ENCODE measurements at regions not wholly inside any gene's neighbourhood (a gene's known extent, or its start where the extent isn't known, plus 50 kb on each side); places are given as distances from the start of the nearest gene placed in this dataset.

DNA sequence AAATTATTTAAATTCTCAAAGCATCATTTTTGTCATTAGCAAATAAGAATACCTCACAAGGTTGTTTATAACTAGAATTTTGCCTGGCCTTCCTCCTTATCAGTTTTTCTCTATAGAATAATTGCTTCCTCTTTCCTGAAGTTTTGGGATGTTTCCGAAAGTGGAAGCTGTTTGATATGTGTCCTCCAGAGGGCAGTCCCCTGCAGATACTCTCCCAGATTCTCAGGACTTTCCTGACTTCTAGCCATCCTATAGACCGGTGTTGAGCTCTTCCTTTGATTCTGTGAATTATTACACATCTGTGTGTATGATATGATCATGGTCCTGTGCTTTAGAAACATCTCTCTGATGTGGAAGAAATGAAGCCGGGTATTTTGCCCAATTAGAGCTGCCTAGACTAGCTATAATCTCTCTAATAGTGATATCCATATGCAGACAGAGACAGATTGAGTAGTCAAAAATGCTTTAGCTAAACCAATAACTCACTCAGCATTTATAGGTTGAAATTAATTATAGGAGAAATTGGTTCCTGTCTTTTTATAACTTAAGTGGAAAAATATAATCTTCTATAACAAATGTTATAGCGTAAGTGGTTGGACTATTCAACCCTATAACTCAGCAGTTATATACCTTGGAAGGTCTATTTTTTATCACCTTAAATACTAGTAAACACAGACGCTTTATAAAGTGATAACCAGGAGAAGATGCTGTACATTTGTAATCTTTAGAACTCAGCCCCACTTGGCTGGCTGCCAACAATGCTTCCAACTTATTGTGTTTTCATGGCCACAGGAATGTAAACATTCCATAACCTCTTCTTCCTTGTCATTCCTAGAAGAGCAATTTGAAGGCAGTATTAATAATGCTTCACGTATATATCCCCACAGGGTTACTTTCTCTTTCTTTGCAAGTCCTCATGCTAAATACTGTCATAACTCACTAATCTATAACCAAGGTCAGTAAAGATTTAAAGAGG, 201.0 kb upstream of the RXFP2 start (continued):
- TF ChIP-seq, protein P1, sequence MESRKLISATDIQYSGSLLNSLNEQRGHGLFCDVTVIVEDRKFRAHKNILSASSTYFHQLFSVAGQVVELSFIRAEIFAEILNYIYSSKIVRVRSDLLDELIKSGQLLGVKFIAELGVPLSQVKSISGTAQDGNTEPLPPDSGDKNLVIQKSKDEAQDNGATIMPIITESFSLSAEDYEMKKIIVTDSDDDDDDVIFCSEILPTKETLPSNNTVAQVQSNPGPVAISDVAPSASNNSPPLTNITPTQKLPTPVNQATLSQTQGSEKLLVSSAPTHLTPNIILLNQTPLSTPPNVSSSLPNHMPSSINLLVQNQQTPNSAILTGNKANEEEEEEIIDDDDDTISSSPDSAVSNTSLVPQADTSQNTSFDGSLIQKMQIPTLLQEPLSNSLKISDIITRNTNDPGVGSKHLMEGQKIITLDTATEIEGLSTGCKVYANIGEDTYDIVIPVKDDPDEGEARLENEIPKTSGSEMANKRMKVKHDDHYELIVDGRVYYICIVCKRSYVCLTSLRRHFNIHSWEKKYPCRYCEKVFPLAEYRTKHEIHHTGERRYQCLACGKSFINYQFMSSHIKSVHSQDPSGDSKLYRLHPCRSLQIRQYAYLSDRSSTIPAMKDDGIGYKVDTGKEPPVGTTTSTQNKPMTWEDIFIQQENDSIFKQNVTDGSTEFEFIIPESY (IDR thresholded peaks at IDR 0.05), result no peak
- no peak for TF ChIP-seq JUND (IDR thresholded peaks at IDR 0.05)
- no peak for TF ChIP-seq FOXA2 (IDR thresholded peaks at IDR 0.05)
- no peak for TF ChIP-seq SP1 (IDR thresholded peaks at IDR 0.05)
- no peak for TF ChIP-seq RXRA (IDR thresholded peaks at IDR 0.05)
- peak; percentile 71 to 77 for TF ChIP-seq RAD21 (IDR thresholded peaks at IDR 0.05)
- no peak for TF ChIP-seq EGR1 (IDR thresholded peaks at IDR 0.05; ENCODE audit: low read depth in 2 of 2)

DNA sequence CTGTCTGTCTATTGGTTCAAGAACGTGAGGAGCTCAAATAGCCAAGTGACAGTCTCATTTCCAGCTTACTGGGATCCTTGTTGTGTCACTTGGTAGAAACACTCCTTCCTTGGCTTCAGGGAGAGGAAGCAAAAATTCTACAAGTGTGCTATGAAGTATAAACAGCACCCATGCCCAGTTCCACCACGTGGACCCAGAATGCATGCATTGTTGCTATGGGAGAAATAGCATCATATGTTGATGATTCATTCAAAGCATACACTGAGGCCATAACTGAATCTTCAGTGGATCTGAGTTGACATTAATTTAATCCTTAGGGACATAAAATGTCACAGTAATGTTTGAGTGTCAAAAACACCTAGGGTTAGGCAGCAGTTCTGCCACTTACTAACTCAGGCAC, 199.0 kb upstream of the RXFP2 start:
- H3K36me3 ChIP-seq (ENCODE audit: control insufficient read depth in 4 of 4, insufficient read depth in 3 of 4, low read depth in 1 of 4, low read length in 3 of 4), result no peaks in the 10 kb centered on the region
- no peaks in the 10 kb centered on the region for H3K27me3 ChIP-seq (ENCODE audit: control insufficient read depth in 4 of 4, insufficient read depth in 4 of 4, low read length in 3 of 4)
- no peak overlapping the region for H3K9ac ChIP-seq (ENCODE audit: low read depth in 1 of 2, low read length in 2 of 2)
- H3K9me3 ChIP-seq (ENCODE audit: control insufficient read depth in 4 of 4, low read length in 3 of 4), result no peaks in the 10 kb centered on the region
- H3K4me3 ChIP-seq (ENCODE audit: low read depth in 1 of 3, low read length in 3 of 3), result no peak overlapping the region
- H3K4me1 ChIP-seq (ENCODE audit: control insufficient read depth in 4 of 4, insufficient read depth in 4 of 4, low read length in 3 of 4), result no peaks in the 10 kb centered on the region
- DNase-seq (ENCODE audit: low spot score), result no peak
- WGBS, result 68% methylated on average over 2 of the region's 2 CpGs
- H3K27ac ChIP-seq (ENCODE audit: low read depth in 1 of 2, low read length in 2 of 2), result no peak overlapping the region
- TF ChIP-seq, protein P2, sequence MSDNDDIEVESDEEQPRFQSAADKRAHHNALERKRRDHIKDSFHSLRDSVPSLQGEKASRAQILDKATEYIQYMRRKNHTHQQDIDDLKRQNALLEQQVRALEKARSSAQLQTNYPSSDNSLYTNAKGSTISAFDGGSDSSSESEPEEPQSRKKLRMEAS (IDR thresholded peaks at IDR 0.05), result no peak
- no peak for TF ChIP-seq TAF1 (conservative IDR thresholded peaks at IDR 0.05)
- TF ChIP-seq, protein P3, sequence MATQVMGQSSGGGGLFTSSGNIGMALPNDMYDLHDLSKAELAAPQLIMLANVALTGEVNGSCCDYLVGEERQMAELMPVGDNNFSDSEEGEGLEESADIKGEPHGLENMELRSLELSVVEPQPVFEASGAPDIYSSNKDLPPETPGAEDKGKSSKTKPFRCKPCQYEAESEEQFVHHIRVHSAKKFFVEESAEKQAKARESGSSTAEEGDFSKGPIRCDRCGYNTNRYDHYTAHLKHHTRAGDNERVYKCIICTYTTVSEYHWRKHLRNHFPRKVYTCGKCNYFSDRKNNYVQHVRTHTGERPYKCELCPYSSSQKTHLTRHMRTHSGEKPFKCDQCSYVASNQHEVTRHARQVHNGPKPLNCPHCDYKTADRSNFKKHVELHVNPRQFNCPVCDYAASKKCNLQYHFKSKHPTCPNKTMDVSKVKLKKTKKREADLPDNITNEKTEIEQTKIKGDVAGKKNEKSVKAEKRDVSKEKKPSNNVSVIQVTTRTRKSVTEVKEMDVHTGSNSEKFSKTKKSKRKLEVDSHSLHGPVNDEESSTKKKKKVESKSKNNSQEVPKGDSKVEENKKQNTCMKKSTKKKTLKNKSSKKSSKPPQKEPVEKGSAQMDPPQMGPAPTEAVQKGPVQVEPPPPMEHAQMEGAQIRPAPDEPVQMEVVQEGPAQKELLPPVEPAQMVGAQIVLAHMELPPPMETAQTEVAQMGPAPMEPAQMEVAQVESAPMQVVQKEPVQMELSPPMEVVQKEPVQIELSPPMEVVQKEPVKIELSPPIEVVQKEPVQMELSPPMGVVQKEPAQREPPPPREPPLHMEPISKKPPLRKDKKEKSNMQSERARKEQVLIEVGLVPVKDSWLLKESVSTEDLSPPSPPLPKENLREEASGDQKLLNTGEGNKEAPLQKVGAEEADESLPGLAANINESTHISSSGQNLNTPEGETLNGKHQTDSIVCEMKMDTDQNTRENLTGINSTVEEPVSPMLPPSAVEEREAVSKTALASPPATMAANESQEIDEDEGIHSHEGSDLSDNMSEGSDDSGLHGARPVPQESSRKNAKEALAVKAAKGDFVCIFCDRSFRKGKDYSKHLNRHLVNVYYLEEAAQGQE (IDR thresholded peaks at IDR 0.05), result no peak
- no peak for TF ChIP-seq SP1 (IDR thresholded peaks at IDR 0.05)
- no peak for TF ChIP-seq HNF4G (IDR thresholded peaks at IDR 0.05)
- no peak for TF ChIP-seq FOXA2 (IDR thresholded peaks at IDR 0.05)
- no peak for TF ChIP-seq YY1 (IDR thresholded peaks at IDR 0.05)
- TF ChIP-seq, protein P4, sequence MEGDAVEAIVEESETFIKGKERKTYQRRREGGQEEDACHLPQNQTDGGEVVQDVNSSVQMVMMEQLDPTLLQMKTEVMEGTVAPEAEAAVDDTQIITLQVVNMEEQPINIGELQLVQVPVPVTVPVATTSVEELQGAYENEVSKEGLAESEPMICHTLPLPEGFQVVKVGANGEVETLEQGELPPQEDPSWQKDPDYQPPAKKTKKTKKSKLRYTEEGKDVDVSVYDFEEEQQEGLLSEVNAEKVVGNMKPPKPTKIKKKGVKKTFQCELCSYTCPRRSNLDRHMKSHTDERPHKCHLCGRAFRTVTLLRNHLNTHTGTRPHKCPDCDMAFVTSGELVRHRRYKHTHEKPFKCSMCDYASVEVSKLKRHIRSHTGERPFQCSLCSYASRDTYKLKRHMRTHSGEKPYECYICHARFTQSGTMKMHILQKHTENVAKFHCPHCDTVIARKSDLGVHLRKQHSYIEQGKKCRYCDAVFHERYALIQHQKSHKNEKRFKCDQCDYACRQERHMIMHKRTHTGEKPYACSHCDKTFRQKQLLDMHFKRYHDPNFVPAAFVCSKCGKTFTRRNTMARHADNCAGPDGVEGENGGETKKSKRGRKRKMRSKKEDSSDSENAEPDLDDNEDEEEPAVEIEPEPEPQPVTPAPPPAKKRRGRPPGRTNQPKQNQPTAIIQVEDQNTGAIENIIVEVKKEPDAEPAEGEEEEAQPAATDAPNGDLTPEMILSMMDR (IDR thresholded peaks at IDR 0.05; ENCODE audit: low read depth, low read length, missing input control), result no peak
- TF ChIP-seq, protein P1 (IDR thresholded peaks at IDR 0.05), result no peak
- no peak for TF ChIP-seq FOXA1 (IDR thresholded peaks at IDR 0.05)
- no peak for TF ChIP-seq EGR1 (IDR thresholded peaks at IDR 0.05; ENCODE audit: low read depth in 2 of 2)
- TF ChIP-seq JUND (IDR thresholded peaks at IDR 0.05), result no peak
